ENCODE measurements at regions not wholly inside any gene's neighbourhood (a gene's known extent, or its start where the extent isn't known, plus 50 kb on each side); places are given as distances from the start of the nearest gene placed in this dataset.

DNA sequence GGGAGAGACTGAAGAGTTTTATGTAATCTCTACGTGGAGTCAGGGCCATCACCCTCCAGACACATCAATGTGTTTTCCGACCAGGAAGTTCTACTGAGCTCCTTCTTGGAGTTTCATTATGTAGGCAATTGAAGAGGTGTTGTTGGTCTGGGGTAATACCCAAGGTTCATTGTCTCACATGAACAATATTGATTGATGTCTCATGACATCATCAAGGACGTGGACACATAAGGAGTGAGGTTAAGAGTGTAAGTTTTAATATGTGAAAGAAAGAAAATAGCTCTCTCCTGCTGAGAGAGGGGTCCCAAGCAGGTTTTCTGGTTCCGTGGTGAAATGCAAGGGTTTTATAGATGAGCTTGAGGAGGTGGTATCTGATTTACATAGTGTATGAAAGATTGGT, 280.7 kb upstream of the MIR17HG start:
- no TSS peak for BruUV-seq (replicated peaks)
- POLR2A ChIA-PET = no interaction called here
- no peaks in the 10 kb centered on the region for H3K36me3 ChIP-seq (ENCODE audit: control insufficient read depth in 1 of 2, insufficient read depth in 2 of 2, low read length in 2 of 2)
- DNase-seq (ENCODE audit: low read depth, low spot score) = no peak
- no peaks in the 10 kb centered on the region for H3K9me2 ChIP-seq (ENCODE audit: insufficient read depth)
- no peak for TF ChIP-seq ZFX (IDR thresholded peaks at IDR 0.05)
- TF ChIP-seq FOSL1 (IDR thresholded peaks at IDR 0.05; ENCODE audit: low read depth) = no peak
- TF ChIP-seq RAD21 (IDR thresholded peaks at IDR 0.05; ENCODE audit: low read depth) = no peak
- TF ChIP-seq, protein P1, sequence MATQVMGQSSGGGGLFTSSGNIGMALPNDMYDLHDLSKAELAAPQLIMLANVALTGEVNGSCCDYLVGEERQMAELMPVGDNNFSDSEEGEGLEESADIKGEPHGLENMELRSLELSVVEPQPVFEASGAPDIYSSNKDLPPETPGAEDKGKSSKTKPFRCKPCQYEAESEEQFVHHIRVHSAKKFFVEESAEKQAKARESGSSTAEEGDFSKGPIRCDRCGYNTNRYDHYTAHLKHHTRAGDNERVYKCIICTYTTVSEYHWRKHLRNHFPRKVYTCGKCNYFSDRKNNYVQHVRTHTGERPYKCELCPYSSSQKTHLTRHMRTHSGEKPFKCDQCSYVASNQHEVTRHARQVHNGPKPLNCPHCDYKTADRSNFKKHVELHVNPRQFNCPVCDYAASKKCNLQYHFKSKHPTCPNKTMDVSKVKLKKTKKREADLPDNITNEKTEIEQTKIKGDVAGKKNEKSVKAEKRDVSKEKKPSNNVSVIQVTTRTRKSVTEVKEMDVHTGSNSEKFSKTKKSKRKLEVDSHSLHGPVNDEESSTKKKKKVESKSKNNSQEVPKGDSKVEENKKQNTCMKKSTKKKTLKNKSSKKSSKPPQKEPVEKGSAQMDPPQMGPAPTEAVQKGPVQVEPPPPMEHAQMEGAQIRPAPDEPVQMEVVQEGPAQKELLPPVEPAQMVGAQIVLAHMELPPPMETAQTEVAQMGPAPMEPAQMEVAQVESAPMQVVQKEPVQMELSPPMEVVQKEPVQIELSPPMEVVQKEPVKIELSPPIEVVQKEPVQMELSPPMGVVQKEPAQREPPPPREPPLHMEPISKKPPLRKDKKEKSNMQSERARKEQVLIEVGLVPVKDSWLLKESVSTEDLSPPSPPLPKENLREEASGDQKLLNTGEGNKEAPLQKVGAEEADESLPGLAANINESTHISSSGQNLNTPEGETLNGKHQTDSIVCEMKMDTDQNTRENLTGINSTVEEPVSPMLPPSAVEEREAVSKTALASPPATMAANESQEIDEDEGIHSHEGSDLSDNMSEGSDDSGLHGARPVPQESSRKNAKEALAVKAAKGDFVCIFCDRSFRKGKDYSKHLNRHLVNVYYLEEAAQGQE (IDR thresholded peaks at IDR 0.05; ENCODE audit: low read depth) = no peak
- no peak for TF ChIP-seq EGR1 (IDR thresholded peaks at IDR 0.05; ENCODE audit: low read depth)
- TF ChIP-seq TCF7L2 (IDR thresholded peaks at IDR 0.05; ENCODE audit: borderline replicate concordance, extremely low read depth, insufficient read depth, insufficient read length) = no peak
- TF ChIP-seq EZH2 (IDR thresholded peaks at IDR 0.05) = no peak
- TF ChIP-seq, protein P2, sequence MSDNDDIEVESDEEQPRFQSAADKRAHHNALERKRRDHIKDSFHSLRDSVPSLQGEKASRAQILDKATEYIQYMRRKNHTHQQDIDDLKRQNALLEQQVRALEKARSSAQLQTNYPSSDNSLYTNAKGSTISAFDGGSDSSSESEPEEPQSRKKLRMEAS (IDR thresholded peaks at IDR 0.05) = no peak
- no peak for TF ChIP-seq ELF1 (IDR thresholded peaks at IDR 0.05; ENCODE audit: borderline replicate concordance, low read depth)
- TF ChIP-seq YY1 (IDR thresholded peaks at IDR 0.05; ENCODE audit: extremely low read depth, insufficient replicate concordance, low read depth, low read length) = no peak
- TF ChIP-seq CEBPB (IDR thresholded peaks at IDR 0.05; ENCODE audit: low read depth) = no peak
- H3K27me3 ChIP-seq (ENCODE audit: insufficient read depth, low read length) = no peaks in the 10 kb centered on the region
- RAD21 ChIA-PET (ENCODE audit: low non-redundant PET in 1 of 2, low total read pairs in 2 of 2, uncharacterized antibody in 2 of 2, unreplicated experiment in 2 of 2) = no interaction called here
- CTCF ChIA-PET = no interaction called here
- no peaks in the 10 kb centered on the region for H3K4me1 ChIP-seq (ENCODE audit: control insufficient read depth in 1 of 2, insufficient read depth in 2 of 2, low read length in 2 of 2)
- ATAC-seq = no peak
- H3K4me2 ChIP-seq (ENCODE audit: low read length) = no peak overlapping the region
- intact Hi-C loops (cut with micrococcal nuclease) = no loop called here
- no peaks in the 10 kb centered on the region for H3K79me2 ChIP-seq (ENCODE audit: insufficient read depth, low read length)
- no peak overlapping the region for H3K27ac ChIP-seq (ENCODE audit: low read depth, low read length)
- H2AFZ ChIP-seq (ENCODE audit: low read depth, low read length, poor library complexity, severe bottlenecking) = no peak overlapping the region
- no peaks in the 10 kb centered on the region for H4K20me1 ChIP-seq (ENCODE audit: insufficient read depth)
- H3K4me3 ChIP-seq (replicated peaks in 1 of 2; ENCODE audit: low read depth in 1 of 2, low read length in 2 of 2) = no peak overlapping the region
- no peaks in the 10 kb centered on the region for H3K9me3 ChIP-seq (ENCODE audit: control insufficient read depth in 1 of 2, insufficient read depth in 1 of 2, low read depth in 1 of 2, low read length in 2 of 2)
- no peak overlapping the region for H3K9ac ChIP-seq (ENCODE audit: low read length)

Data from HCT116 (cell line).